HepG2 (cell line): ENCODE measurements at regions not wholly inside any gene's neighbourhood (a gene's known extent, or its start where the extent isn't known, plus 50 kb on each side); places are given as distances from the start of the nearest gene placed in this dataset.

ENCODE experiments used
- ATAC-seq: fragments of 200-7000 bp; cut with Tn5 transposase; 3 replicates; pipeline ENCODE4 v1.9.1; 2020; ENCODE audit warnings: mild to moderate bottlenecking, moderate library complexity
- BruUV-seq: library from RNA; stranded (reverse); fragments of 400-500 nt; replicated peaks from 2 replicates; lab custom pipeline; 2021; lab: Mats Ljungman, UMichigan
- CTCF ChIA-PET: fragments of 300-600 bp; formaldehyde crosslinking; extraction: SDS; loops from one replicate; lab custom pipeline; 2021; ENCODE audit warnings: low total read pairs, inconsistent platforms, low intra/inter-chr PET ratio; lab: Yijun Ruan, JAX
- POLR2A ChIA-PET: fragments of 350-600 bp; sonication (Branson Sonifier 250); formaldehyde crosslinking; loops from one replicate; lab custom pipeline; 2020; ENCODE audit warnings: antibody characterized with exemption, inconsistent platforms; lab: Yijun Ruan, JAX
- DNase-seq: peaks from one replicate; pipeline ENCODE4 v3.0.0-alpha.2; 2015; ENCODE audit warnings: low spot score
- FAIRE-seq: peaks from 3 replicates; lab custom pipeline; 2011; peaks lifted over from hg19 to GRCh38; lab: Jason Lieb, UNC
- H2AFZ ChIP-seq: one replicate; pipeline ENCODE4 v1.6.1; 2011; ENCODE audit warnings: low read length, inconsistent platforms
- H3K27ac ChIP-seq: fragments of 300-600 bp; 3 replicates; pipeline ENCODE4 v1.8.0; 2011; ENCODE audit warnings: mixed run types, mild to moderate bottlenecking, mixed read lengths, low read length, inconsistent platforms; ENCODE audit not compliant: insufficient read depth; ENCODE audit errors: extremely low read length
- H3K27me3 ChIP-seq, 2 experiments: fragments of 200-600 bp in 1 of 2; 2 replicates in 1 of 2; 3 replicates in 1 of 2; pipeline versions ENCODE4 v1.6.0 to v1.8.0; 2011; ENCODE audit warnings: low read length in 2 of 2, mild to moderate bottlenecking in 2 of 2, moderate library complexity in 2 of 2, inconsistent platforms in 1 of 2; ENCODE audit not compliant: insufficient read depth in 2 of 2, control insufficient read depth in 1 of 2
- H3K36me3 ChIP-seq, 2 experiments: fragments of 200-600 bp in 1 of 2; replicated peaks in 1 of 2; 2 replicates in 1 of 2; 3 replicates in 1 of 2; pipeline versions ENCODE4 v1.5.1 to v1.8.0; 2011; ENCODE audit warnings: low read length in 2 of 2, inconsistent platforms in 1 of 2; ENCODE audit not compliant: insufficient read depth in 2 of 2, control insufficient read depth in 1 of 2
- H3K4me1 ChIP-seq: 2 replicates; pipeline ENCODE4 v1.5.1; 2012; ENCODE audit warnings: low read length, inconsistent platforms; ENCODE audit not compliant: insufficient read depth
- H3K4me2 ChIP-seq: 2 replicates; pipeline ENCODE4 v1.6.0; 2011; ENCODE audit warnings: low read depth, low read length, inconsistent platforms
- H3K4me3 ChIP-seq, 3 experiments: fragments of 200-600 bp in 1 of 3; sonication (generic), shearing (Covaris generic) in 1 of 3; replicated peaks in 1 of 3; 2 replicates each; pipeline ENCODE4 v1.5.1; 2011 to 2016; ENCODE audit warnings: low read length in 3 of 3, inconsistent platforms in 2 of 3, low read depth in 2 of 3, mild to moderate bottlenecking in 2 of 3, control low read depth in 1 of 3, mixed read lengths in 1 of 3; ENCODE audit not compliant: insufficient read depth in 1 of 3
- H3K79me2 ChIP-seq: one replicate; pipeline ENCODE4 v1.6.1; 2011; ENCODE audit warnings: low read length, inconsistent platforms; ENCODE audit not compliant: insufficient read depth
- H3K9ac ChIP-seq: 2 replicates; pipeline ENCODE4 v1.6.0; 2011; ENCODE audit warnings: mild to moderate bottlenecking, low read depth, low read length, inconsistent platforms; ENCODE audit not compliant: insufficient read depth
- H3K9me3 ChIP-seq: 2 replicates; pipeline ENCODE4 v1.5.1; 2012; ENCODE audit warnings: mild to moderate bottlenecking, low read length
- H4K20me1 ChIP-seq: 2 replicates; pipeline ENCODE4 v1.6.0; 2011; ENCODE audit warnings: inconsistent platforms, mild to moderate bottlenecking, low read length, moderate library complexity; ENCODE audit not compliant: insufficient read depth
- CSRNP1 ChIP-seq: sonication (generic); formaldehyde crosslinking; IDR thresholded peaks from 2 replicates; pipeline ENCODE4 v1.8.1; 2023; ENCODE audit warnings: mild to moderate bottlenecking, missing genetic modification reagents
- GATAD1 ChIP-seq: IDR thresholded peaks from 2 replicates; pipeline ENCODE4 v1.6.1; 2016; ENCODE audit warnings: missing genetic modification reagents, missing compliant biosample characterization
- KAT7 ChIP-seq: IDR thresholded peaks from 2 replicates; pipeline ENCODE4 v1.6.1; 2018; ENCODE audit warnings: borderline replicate concordance, missing compliant biosample characterization
- REXO4 ChIP-seq: sonication (generic); formaldehyde crosslinking; IDR thresholded peaks from 2 replicates; pipeline ENCODE4 v1.8.0; 2022; ENCODE audit warnings: missing genetic modification reagents, mild to moderate bottlenecking, borderline replicate concordance
- SP1 ChIP-seq, 2 experiments: fragments of 450-650 bp in 1 of 2; sonication (generic) in 1 of 2; formaldehyde crosslinking in 1 of 2; IDR thresholded peaks; 2 replicates each; pipeline versions ENCODE4 v1.4.0 to v1.6.1; 2016 to 2020; ENCODE audit warnings: missing genetic modification reagents in 1 of 2
- TRIM24 ChIP-seq: sonication (generic); formaldehyde crosslinking; IDR thresholded peaks from 2 replicates; pipeline ENCODE4 v1.8.0; 2022; ENCODE audit warnings: mild to moderate bottlenecking, missing genetic modification reagents
- ZIK1 ChIP-seq: sonication (generic); formaldehyde crosslinking; IDR thresholded peaks from 2 replicates; pipeline ENCODE4 v1.5.0; 2020; ENCODE audit warnings: mild to moderate bottlenecking, low read depth, missing genetic modification reagents, borderline replicate concordance
- ZNF678 ChIP-seq: sonication (generic); formaldehyde crosslinking; IDR thresholded peaks from 2 replicates; pipeline ENCODE4 v1.4.0; 2020; ENCODE audit warnings: mild to moderate bottlenecking, missing genetic modification reagents
- ZNF772 ChIP-seq: sonication (generic); formaldehyde crosslinking; IDR thresholded peaks from 2 replicates; pipeline ENCODE4 v1.5.0; 2020; ENCODE audit warnings: mild to moderate bottlenecking, missing genetic modification reagents
- WGBS: methylation state at CpG from one replicate; pipeline ENCODE4 v1.1.6; 2017; ENCODE audit warnings: low lambda C conversion rate; 5-methylcytosine and 5-hydroxymethylcytosine counted together
- in situ Hi-C: cut with HindIII; loops from 2 replicates; pipeline ENCODE4 v1.10.0; 2017; ENCODE audit warnings: low pct_unique_long_range_greater_than_20kb; ENCODE audit not compliant: extremely low pct_ligation_motif_present
- intact Hi-C: fragments of 100-400 bp; cut with micrococcal nuclease; formaldehyde crosslinking; loops from one replicate; pipeline ENCODE4 v1.10.0; 2022; ENCODE audit not compliant: unreplicated experiment

- no peak overlapping the region for H3K27ac ChIP-seq
- H3K36me3 ChIP-seq = no peaks in the 10 kb centered on the region
- H3K9me3 ChIP-seq = no peaks in the 10 kb centered on the region
- ChIA-PET POLR2A (no interaction called here), CTCF (no interaction called here)
- no peaks in the 10 kb centered on the region for H3K4me1 ChIP-seq
- no peak overlapping the region for H3K4me3 ChIP-seq
- FAIRE-seq (no peak), DNase-seq (no peak), ATAC-seq (no peak)
- H3K79me2 ChIP-seq = no peaks in the 10 kb centered on the region
- in situ Hi-C loops (no loop called here), intact Hi-C loops (no loop called here)
- H3K4me2 ChIP-seq = no peak overlapping the region
- H4K20me1 ChIP-seq = no peaks in the 10 kb centered on the region
- 33% methylated on average over 12 of the region's 12 CpGs for WGBS
- H3K27me3 ChIP-seq = peaks cover 3 to 27% of the 10 kb centered on the region in 2 experiments; a peak in 3 of 5 replicates
- no TSS peak for BruUV-seq
- TF ChIP-seq TRIM24 = no peak
- no peak overlapping the region for H2AFZ ChIP-seq
- no peak overlapping the region for H3K9ac ChIP-seq
Observed at GRCh38 chr12:111086947-111087700, 166.7 kb upstream of the MYL2 start.

GRCh38 chr12:111085096-111085495 lies 164.7 kb upstream of the MYL2 start:
- H3K79me2 ChIP-seq = no peaks in the 10 kb centered on the region
- no peak overlapping the region for H2AFZ ChIP-seq
- DNase-seq (no peak), ATAC-seq (no peak), FAIRE-seq (no peak)
- no peak overlapping the region for H3K27ac ChIP-seq
- no peak overlapping the region for H3K9ac ChIP-seq
- intact Hi-C loops = no loop called here
- peaks cover 5 to 29% of the 10 kb centered on the region in 2 experiments; a peak in 4 of 5 replicates for H3K27me3 ChIP-seq
- H3K9me3 ChIP-seq = no peaks in the 10 kb centered on the region
- no TSS peak for BruUV-seq
- no peak overlapping the region for H3K4me2 ChIP-seq
- no peaks in the 10 kb centered on the region for H3K36me3 ChIP-seq
- ChIA-PET CTCF (no interaction called here), POLR2A (no interaction called here)
- no peak overlapping the region for H3K4me3 ChIP-seq
- H4K20me1 ChIP-seq = no peaks in the 10 kb centered on the region
- no peak for TF ChIP-seq ZNF678
- no peak for TF ChIP-seq SP1 (IDR thresholded peaks at IDR 0.05)
- TF ChIP-seq SP1 (CRISPR knock-in tag; IDR thresholded peaks at IDR 0.05) = no peak
- no peak for TF ChIP-seq ZNF772 (CRISPR knock-in tag)
- no peak for TF ChIP-seq ZIK1
- no peak for TF ChIP-seq CSRNP1
- no peak for TF ChIP-seq GATAD1 (CRISPR knock-in tag)
- no peak for TF ChIP-seq REXO4
- TF ChIP-seq KAT7 (CRISPR knock-in tag) = no peak
- TF ChIP-seq, all 625 proteins: peak for 0
- H3K4me1 ChIP-seq = no peaks in the 10 kb centered on the region
- in situ Hi-C loops = no loop called here
- 32% methylated on average over 1 of the region's 1 CpG for WGBS
